ENCODE measurements at regions not wholly inside any gene's neighbourhood (a gene's known extent, or its start where the extent isn't known, plus 50 kb on each side); places are given as distances from the start of the nearest gene placed in this dataset.

DNA sequence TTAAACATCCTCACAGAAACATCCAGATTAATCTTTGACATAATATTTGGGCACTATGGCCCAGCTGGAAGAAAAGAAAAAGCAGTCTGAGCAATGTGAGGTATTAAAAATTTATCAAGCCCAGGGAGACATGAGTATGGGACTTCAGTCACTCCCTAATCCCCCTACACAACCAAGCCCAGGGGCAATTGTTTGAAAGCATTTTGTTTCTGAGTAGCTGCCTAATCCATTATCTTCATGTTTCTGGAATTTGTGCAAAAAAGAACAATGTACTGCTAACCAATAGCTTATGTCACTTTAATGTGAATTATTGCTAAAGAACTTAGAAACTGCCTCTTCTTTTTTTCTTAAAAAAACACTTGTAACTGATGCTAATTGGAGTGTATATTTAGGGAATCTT lies 360.7 kb downstream of the TEX13C start:
- H3K36me3 ChIP-seq (replicated peaks in 1 of 2; ENCODE audit: control insufficient read depth in 1 of 2, insufficient read depth in 2 of 2, low read length in 2 of 2) = no peaks in the 10 kb centered on the region
- no peak overlapping the region for H2AFZ ChIP-seq (ENCODE audit: low read length)
- H3K27ac ChIP-seq (ENCODE audit: extremely low read length, insufficient read depth, low read length) = no peak overlapping the region
- DNase-seq (ENCODE audit: low spot score) (no peak), ATAC-seq (no peak), FAIRE-seq (no peak)
- CTCF ChIA-PET (ENCODE audit: low intra/inter-chr PET ratio, low total read pairs) = no interaction called here
- H4K20me1 ChIP-seq (ENCODE audit: insufficient read depth, low read length) = no peaks in the 10 kb centered on the region
- H3K27me3 ChIP-seq (ENCODE audit: control insufficient read depth in 1 of 2, insufficient read depth in 2 of 2, low read length in 2 of 2) = no peaks in the 10 kb centered on the region
- peaks cover 39% of the 10 kb centered on the region; the same call in 1 of the 2 replicates for H3K9me3 ChIP-seq (ENCODE audit: low read length)
- TF ChIP-seq REL (CRISPR knock-in tag; conservative IDR thresholded peaks at IDR 0.05) (no peak), ZNF326 (CRISPR knock-in tag; IDR thresholded peaks at IDR 0.05; ENCODE audit: borderline replicate concordance) (no peak), ZNF550 (CRISPR knock-in tag; IDR thresholded peaks at IDR 0.05; ENCODE audit: borderline replicate concordance) (no peak), MXD1 (CRISPR knock-in tag; IDR thresholded peaks at IDR 0.05) (no peak), ZBTB42 (CRISPR knock-in tag; IDR thresholded peaks at IDR 0.05) (no peak), NPAS2 (CRISPR knock-in tag; IDR thresholded peaks at IDR 0.05; ENCODE audit: borderline replicate concordance) (no peak), ZSCAN20 (CRISPR knock-in tag; IDR thresholded peaks at IDR 0.05; ENCODE audit: borderline replicate concordance) (no peak), SATB2 (CRISPR knock-in tag; IDR thresholded peaks at IDR 0.05) (no peak), NONO (IDR thresholded peaks at IDR 0.05) (no peak), NONO (CRISPR knock-in tag; conservative IDR thresholded peaks at IDR 0.05) (no peak), CBFB (CRISPR knock-in tag; IDR thresholded peaks at IDR 0.05) (no peak)
- TF ChIP-seq, protein P1, sequence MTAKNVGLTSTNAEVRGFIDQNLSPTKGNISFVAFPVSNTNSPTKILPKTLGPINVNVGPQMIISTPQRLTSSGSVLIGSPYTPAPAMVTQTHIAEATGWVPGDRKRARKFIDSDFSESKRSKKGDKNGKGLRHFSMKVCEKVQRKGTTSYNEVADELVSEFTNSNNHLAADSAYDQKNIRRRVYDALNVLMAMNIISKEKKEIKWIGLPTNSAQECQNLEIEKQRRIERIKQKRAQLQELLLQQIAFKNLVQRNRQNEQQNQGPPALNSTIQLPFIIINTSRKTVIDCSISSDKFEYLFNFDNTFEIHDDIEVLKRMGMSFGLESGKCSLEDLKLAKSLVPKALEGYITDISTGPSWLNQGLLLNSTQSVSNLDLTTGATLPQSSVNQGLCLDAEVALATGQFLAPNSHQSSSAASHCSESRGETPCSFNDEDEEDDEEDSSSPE (CRISPR knock-in tag; IDR thresholded peaks at IDR 0.05) = no peak
- in situ Hi-C loops (cut with HindIII; ENCODE audit: extremely low pct_ligation_motif_present, low pct_unique_long_range_greater_than_20kb) = no loop called here
- H3K79me2 ChIP-seq (ENCODE audit: insufficient read depth, low read length) = no peaks in the 10 kb centered on the region
- H3K4me2 ChIP-seq (ENCODE audit: low read depth, low read length) = no peak overlapping the region
- no peak overlapping the region for H3K4me3 ChIP-seq (replicated peaks in 1 of 3; ENCODE audit: insufficient read depth in 1 of 3, low read depth in 2 of 3, low read length in 3 of 3)
- intact Hi-C loops (cut with micrococcal nuclease; ENCODE audit: unreplicated experiment) = no loop called here
- no TSS peak for BruUV-seq (replicated peaks)
- H3K4me1 ChIP-seq (ENCODE audit: insufficient read depth, low read length) = no peaks in the 10 kb centered on the region
- no peak overlapping the region for H3K9ac ChIP-seq (ENCODE audit: insufficient read depth, low read depth, low read length)
- POLR2A ChIA-PET = no interaction called here
